ENCODE measurements at regions not wholly inside any gene's neighbourhood (a gene's known extent, or its start where the extent isn't known, plus 50 kb on each side); places are given as distances from the start of the nearest gene placed in this dataset.
"Not testable (repeated sequence)": the region's sequence is repeated elsewhere in the genome, so short reads cannot be mapped to it uniquely, and the experiment has no call there.

- no peaks in the 10 kb centered on the region for H3K4me1 ChIP-seq
- no peak for DNase-seq
- H3K27ac ChIP-seq: no peak overlapping the region
- no peaks in the 10 kb centered on the region for H3K27me3 ChIP-seq
- intact Hi-C loops (cut with DNase I): no loop called here
- no peak for ATAC-seq
- H3K36me3 ChIP-seq: no peaks in the 10 kb centered on the region
- H3K9me3 ChIP-seq: peaks cover 0 to 22% of the 10 kb centered on the region in 2 donors
- H3K4me3 ChIP-seq: no peak overlapping the region
- TF ChIP-seq CTCF (IDR thresholded peaks at IDR 0.05): no peak
Observed at GRCh38 chr6:126724821-126725220, 384.9 kb downstream of the CENPW start.

- DNase-seq; H3K36me3 ChIP-seq; H3K27me3 ChIP-seq; H3K27ac ChIP-seq; H3K4me1 ChIP-seq; intact Hi-C loops (cut with DNase I); H3K4me3 ChIP-seq; ATAC-seq: not testable (repeated sequence)
- H3K9me3 ChIP-seq: peaks cover 0 to 24% of the 10 kb centered on the region in 2 donors
Observed at GRCh38 chr6:126726454-126726853, 386.5 kb downstream of the CENPW start.

- H3K36me3 ChIP-seq: no peaks in the 10 kb centered on the region
- no peaks in the 10 kb centered on the region for H3K4me1 ChIP-seq
- H3K4me3 ChIP-seq: no peak overlapping the region
- H3K9me3 ChIP-seq: no peaks in the 10 kb centered on the region
- H3K27me3 ChIP-seq: no peaks in the 10 kb centered on the region
- no peak for TF ChIP-seq CTCF (IDR thresholded peaks at IDR 0.05)
- no peak for ATAC-seq
- intact Hi-C loops (cut with DNase I): no loop called here
- H3K27ac ChIP-seq: no peak overlapping the region
- DNase-seq: no peak
Observed at GRCh38 chr6:126738146-126738545, 380.3 kb upstream of the RSPO3 start.

- Histone ChIP-seq H3K4me1 (no peaks in the 10 kb centered on the region), H3K36me3 (no peaks in the 10 kb centered on the region), H3K9me3 (no peaks in the 10 kb centered on the region), H3K27ac (no peak overlapping the region), H3K4me3 (no peak overlapping the region), H3K27me3 (no peaks in the 10 kb centered on the region)
- ATAC-seq (no peak), DNase-seq (no peak)
- intact Hi-C loops (cut with DNase I): no loop called here
- no peak for TF ChIP-seq CTCF (IDR thresholded peaks at IDR 0.05)
Observed at GRCh38 chr6:126738641-126739040, 379.8 kb upstream of the RSPO3 start.

- no peak overlapping the region for H3K4me3 ChIP-seq
- H3K4me1 ChIP-seq: no peaks in the 10 kb centered on the region
- H3K9me3 ChIP-seq: peaks cover 0 to 6% of the 10 kb centered on the region in 2 donors
- no peaks in the 10 kb centered on the region for H3K36me3 ChIP-seq
- no peaks in the 10 kb centered on the region for H3K27me3 ChIP-seq
- intact Hi-C loops (cut with DNase I): no loop called here
- TF ChIP-seq CTCF (IDR thresholded peaks at IDR 0.05): no peak
- no peak for DNase-seq
- no peak overlapping the region for H3K27ac ChIP-seq
- no peak for ATAC-seq
Observed at GRCh38 chr6:126743076-126743475, 375.4 kb upstream of the RSPO3 start.

GRCh38 chr6:126747728-126748540 is 370.5 kb upstream of the RSPO3 start:
- no peak for TF ChIP-seq CTCF (IDR thresholded peaks at IDR 0.05)
- H3K4me3 ChIP-seq: no peak overlapping the region
- no peaks in the 10 kb centered on the region for H3K27me3 ChIP-seq
- no peaks in the 10 kb centered on the region for H3K4me1 ChIP-seq
- H3K36me3 ChIP-seq: no peaks in the 10 kb centered on the region
- H3K27ac ChIP-seq: no peak overlapping the region
- peaks cover 0 to 16% of the 10 kb centered on the region in 2 donors for H3K9me3 ChIP-seq
- DNase-seq (no peak), ATAC-seq (no peak)
- intact Hi-C loops (cut with DNase I): no loop called here
